Activated CD4-positive, alpha-beta memory T cell treated with anti-CD3 and anti-CD28 coated beads for 36 hours (primary cell): ENCODE measurements at regions not wholly inside any gene's neighbourhood (a gene's known extent, or its start where the extent isn't known, plus 50 kb on each side); places are given as distances from the start of the nearest gene placed in this dataset.
"Not testable (repeated sequence)": the region's sequence is repeated elsewhere in the genome, so short reads cannot be mapped to it uniquely, and the experiment has no call there.

Experiments used
- CTCF ChIA-PET: fragments of 350-600 bp; sonication (Branson Sonifier 250); formaldehyde crosslinking; loops from one replicate; lab custom pipeline; 2021; ENCODE audit warnings: antibody characterized with exemption, inconsistent platforms; lab: Charles Lee
- POLR2A ChIA-PET: fragments of 350-600 bp; sonication (Branson Sonifier 250); formaldehyde crosslinking; loops from one replicate; lab custom pipeline; 2021; ENCODE audit warnings: antibody characterized with exemption; lab: Charles Lee
- DNase-seq: peaks from one replicate; pipeline ENCODE4 v3.0.0-alpha.2; 2020
- H3K27ac Mint-ChIP-seq: one replicate; pipeline ENCODE4 v1.8.0; 2021; ENCODE audit warnings: mixed read lengths
- H3K27me3 Mint-ChIP-seq: one replicate; pipeline ENCODE4 v1.8.0; 2021; ENCODE audit warnings: mixed read lengths
- H3K36me3 Mint-ChIP-seq: one replicate; pipeline ENCODE4 v1.8.0; 2021; ENCODE audit warnings: mixed read lengths
- H3K4me1 Mint-ChIP-seq: one replicate; pipeline ENCODE4 v1.8.0; 2021; ENCODE audit warnings: low read depth, mixed read lengths
- H3K4me3 Mint-ChIP-seq: one replicate; pipeline ENCODE4 v1.8.0; 2021; ENCODE audit warnings: mild to moderate bottlenecking, mixed read lengths
- H3K9me3 Mint-ChIP-seq: one replicate; pipeline ENCODE4 v1.8.0; 2021; ENCODE audit warnings: mixed read lengths
- intact Hi-C: fragments of 100-400 bp; cut with micrococcal nuclease; formaldehyde crosslinking; loops from one replicate; pipeline ENCODE4 v1.15.1; 2023

- H3K27me3 Mint-ChIP-seq = no peaks in the 10 kb centered on the region
- ChIA-PET CTCF (interaction anchor here (0.6 kb wide), 1 partner anchor 19 kb away, joined by 3 read pairs; no protein-coding TSS in a partner anchor), POLR2A (no interaction called here)
- intact Hi-C loops = no loop called here
- no peaks in the 10 kb centered on the region for H3K36me3 Mint-ChIP-seq
- H3K4me3 Mint-ChIP-seq = no peak overlapping the region
- no peak for DNase-seq
- H3K27ac Mint-ChIP-seq = no peak overlapping the region
- no peaks in the 10 kb centered on the region for H3K4me1 Mint-ChIP-seq
- peaks cover 42% of the 10 kb centered on the region for H3K9me3 Mint-ChIP-seq
Observed at GRCh38 chr16:60810250-60810649, 1226.0 kb downstream of the CDH8 start.

GRCh38 chr16:60792437-60792836, 1243.8 kb downstream of the CDH8 start:
- H3K9me3 Mint-ChIP-seq = peaks cover 37% of the 10 kb centered on the region
- H3K27ac Mint-ChIP-seq = no peak overlapping the region
- H3K27me3 Mint-ChIP-seq = no peaks in the 10 kb centered on the region
- H3K4me3 Mint-ChIP-seq = no peak overlapping the region
- ChIA-PET CTCF (no interaction called here), POLR2A (no interaction called here)
- no peaks in the 10 kb centered on the region for H3K36me3 Mint-ChIP-seq
- no peak for DNase-seq
- intact Hi-C loops = no loop called here
- no peaks in the 10 kb centered on the region for H3K4me1 Mint-ChIP-seq

GRCh38 chr16:60788631-60789030, 1247.6 kb downstream of the CDH8 start:
- Mint-ChIP-seq H3K9me3 (peaks cover 24% of the 10 kb centered on the region), H3K27me3 (no peaks in the 10 kb centered on the region), H3K4me3 (no peak overlapping the region), H3K27ac (no peak overlapping the region), H3K36me3 (no peaks in the 10 kb centered on the region), H3K4me1 (no peaks in the 10 kb centered on the region)
- no peak for DNase-seq
- intact Hi-C loops = no loop called here
- POLR2A ChIA-PET = no interaction called here
- CTCF ChIA-PET = no interaction called here

GRCh38 chr16:60776281-60776680, 1260.0 kb downstream of the CDH8 start:
- Mint-ChIP-seq H3K27me3 (no peaks in the 10 kb centered on the region), H3K9me3 (peaks cover 37% of the 10 kb centered on the region), H3K4me1 (no peaks in the 10 kb centered on the region), H3K27ac (no peak overlapping the region), H3K36me3 (no peaks in the 10 kb centered on the region), H3K4me3 (no peak overlapping the region)
- intact Hi-C loops = no loop called here
- DNase-seq = no peak
- CTCF ChIA-PET = no interaction called here
- POLR2A ChIA-PET = no interaction called here

- Mint-ChIP-seq H3K27me3 (no peaks in the 10 kb centered on the region), H3K36me3 (no peaks in the 10 kb centered on the region), H3K4me3 (no peak overlapping the region), H3K27ac (no peak overlapping the region), H3K9me3 (peaks cover 47% of the 10 kb centered on the region), H3K4me1 (no peaks in the 10 kb centered on the region)
- DNase-seq = no peak
- ChIA-PET POLR2A (no interaction called here), CTCF (no interaction called here)
- intact Hi-C loops = no loop called here
Observed at GRCh38 chr16:60771138-60771537, 1265.1 kb downstream of the CDH8 start.

GRCh38 chr16:60770384-60770783, 1265.9 kb downstream of the CDH8 start:
- H3K4me3 Mint-ChIP-seq, H3K27me3 Mint-ChIP-seq, H3K36me3 Mint-ChIP-seq, CTCF ChIA-PET, H3K27ac Mint-ChIP-seq, DNase-seq, POLR2A ChIA-PET, intact Hi-C loops, H3K4me1 Mint-ChIP-seq: not testable (repeated sequence)
- H3K9me3 Mint-ChIP-seq = peaks cover 52% of the 10 kb centered on the region

GRCh38 chr16:60763869-60764268, 1272.4 kb downstream of the CDH8 start:
- Mint-ChIP-seq H3K4me1 (no peaks in the 10 kb centered on the region), H3K27me3 (no peaks in the 10 kb centered on the region), H3K27ac (no peak overlapping the region), H3K9me3 (peaks cover 40% of the 10 kb centered on the region), H3K36me3 (no peaks in the 10 kb centered on the region), H3K4me3 (no peak overlapping the region)
- DNase-seq = no peak
- intact Hi-C loops = no loop called here
- POLR2A ChIA-PET = no interaction called here
- CTCF ChIA-PET = no interaction called here

- Mint-ChIP-seq H3K36me3 (no peaks in the 10 kb centered on the region), H3K9me3 (peaks cover 22% of the 10 kb centered on the region), H3K4me1 (no peaks in the 10 kb centered on the region), H3K27ac (no peak overlapping the region), H3K4me3 (no peak overlapping the region), H3K27me3 (no peaks in the 10 kb centered on the region)
- intact Hi-C loops = no loop called here
- DNase-seq = no peak
- CTCF ChIA-PET = no interaction called here
- POLR2A ChIA-PET = no interaction called here
Observed at GRCh38 chr16:60755907-60756306, 1280.3 kb downstream of the CDH8 start.

- Mint-ChIP-seq H3K4me1 (no peaks in the 10 kb centered on the region), H3K4me3 (no peak overlapping the region), H3K27ac (no peak overlapping the region), H3K36me3 (no peaks in the 10 kb centered on the region), H3K9me3 (peaks cover 45% of the 10 kb centered on the region), H3K27me3 (no peaks in the 10 kb centered on the region)
- intact Hi-C loops = no loop called here
- ChIA-PET CTCF (no interaction called here), POLR2A (no interaction called here)
- DNase-seq = no peak
Observed at GRCh38 chr16:60748366-60748765, 1287.9 kb downstream of the CDH8 start.

GRCh38 chr16:60744198-60744597, 1292.0 kb downstream of the CDH8 start:
- H3K9me3 Mint-ChIP-seq = peaks cover 39% of the 10 kb centered on the region
- no peak overlapping the region for H3K27ac Mint-ChIP-seq
- intact Hi-C loops = no loop called here
- no peaks in the 10 kb centered on the region for H3K27me3 Mint-ChIP-seq
- H3K4me3 Mint-ChIP-seq = no peak overlapping the region
- no peaks in the 10 kb centered on the region for H3K4me1 Mint-ChIP-seq
- H3K36me3 Mint-ChIP-seq = no peaks in the 10 kb centered on the region
- ChIA-PET CTCF (no interaction called here), POLR2A (no interaction called here)
- no peak for DNase-seq

- intact Hi-C loops = no loop called here
- Mint-ChIP-seq H3K9me3 (peaks cover 30% of the 10 kb centered on the region), H3K27me3 (no peaks in the 10 kb centered on the region), H3K4me1 (no peaks in the 10 kb centered on the region), H3K27ac (no peak overlapping the region), H3K36me3 (no peaks in the 10 kb centered on the region), H3K4me3 (no peak overlapping the region)
- DNase-seq = no peak
- ChIA-PET POLR2A (no interaction called here), CTCF (no interaction called here)
Observed at GRCh38 chr16:60741810-60742209, 1294.4 kb downstream of the CDH8 start.

GRCh38 chr16:60739737-60740683, 1296.2 kb downstream of the CDH8 start:
- peaks cover 37% of the 10 kb centered on the region for H3K9me3 Mint-ChIP-seq
- ChIA-PET CTCF (interaction anchor here (0.5 kb wide), 1 partner anchor 1896 kb away, joined by 3 read pairs; no protein-coding TSS in a partner anchor), POLR2A (no interaction called here)
- no peaks in the 10 kb centered on the region for H3K36me3 Mint-ChIP-seq
- DNase-seq = no peak
- intact Hi-C loops = no loop called here
- no peaks in the 10 kb centered on the region for H3K4me1 Mint-ChIP-seq
- no peak overlapping the region for H3K27ac Mint-ChIP-seq
- H3K27me3 Mint-ChIP-seq = no peaks in the 10 kb centered on the region
- H3K4me3 Mint-ChIP-seq = no peak overlapping the region
